ENCODE measurements at regions not wholly inside any gene's neighbourhood (a gene's known extent, or its start where the extent isn't known, plus 50 kb on each side); places are given as distances from the start of the nearest gene placed in this dataset.

DNA sequence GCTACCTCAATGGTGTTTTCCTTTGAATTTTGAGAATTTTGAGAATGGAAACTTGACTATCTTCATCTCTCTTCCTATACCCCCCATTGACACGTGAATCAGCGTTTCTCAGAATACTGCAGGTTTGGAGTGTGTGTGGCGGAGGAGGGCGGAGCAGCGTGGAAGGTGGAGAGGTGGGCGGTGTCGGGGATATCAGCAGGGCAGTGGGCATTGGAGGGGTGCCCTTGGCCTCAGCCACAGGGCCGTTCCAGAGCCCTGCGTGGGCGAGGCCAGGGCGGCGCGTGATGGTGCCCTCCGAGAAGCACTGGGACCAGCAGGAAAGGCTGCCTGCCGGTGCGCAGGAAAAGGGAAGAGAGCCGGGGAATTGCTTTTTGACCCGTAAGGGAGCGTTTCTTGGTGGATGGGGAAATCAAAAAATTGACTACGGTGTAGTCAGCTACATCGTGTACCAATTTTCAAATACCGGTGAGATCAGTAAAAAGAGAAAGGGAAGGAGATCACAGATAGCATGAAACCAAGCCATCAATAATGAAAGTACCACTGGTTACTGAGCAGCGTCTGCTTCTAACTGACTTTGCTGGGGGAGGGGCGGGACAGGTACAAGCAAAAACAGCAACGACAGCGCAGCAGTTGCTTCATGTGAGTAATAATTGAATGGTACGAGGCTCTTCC, 82.7 kb upstream of the DUSP22 start:
- no peak for DNase-seq

DNA sequence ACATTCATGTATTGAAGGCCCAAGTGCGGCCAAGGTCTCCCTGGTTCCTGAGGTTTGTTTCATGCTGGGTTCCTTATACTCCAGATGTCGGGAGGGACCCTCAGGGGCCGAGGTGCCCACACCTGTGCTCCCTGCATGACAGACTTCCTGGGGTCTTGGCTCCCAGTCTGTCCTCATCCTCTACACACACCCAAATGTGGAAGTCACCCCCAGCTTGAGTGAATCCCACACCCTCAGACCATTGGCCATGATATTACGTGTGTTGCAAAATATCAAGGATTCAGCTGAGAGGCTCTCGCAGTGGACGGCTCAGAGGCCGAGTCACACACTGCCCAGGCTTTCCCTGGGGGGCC, 82.2 kb upstream of the DUSP22 start:
- no peak for DNase-seq

DNA sequence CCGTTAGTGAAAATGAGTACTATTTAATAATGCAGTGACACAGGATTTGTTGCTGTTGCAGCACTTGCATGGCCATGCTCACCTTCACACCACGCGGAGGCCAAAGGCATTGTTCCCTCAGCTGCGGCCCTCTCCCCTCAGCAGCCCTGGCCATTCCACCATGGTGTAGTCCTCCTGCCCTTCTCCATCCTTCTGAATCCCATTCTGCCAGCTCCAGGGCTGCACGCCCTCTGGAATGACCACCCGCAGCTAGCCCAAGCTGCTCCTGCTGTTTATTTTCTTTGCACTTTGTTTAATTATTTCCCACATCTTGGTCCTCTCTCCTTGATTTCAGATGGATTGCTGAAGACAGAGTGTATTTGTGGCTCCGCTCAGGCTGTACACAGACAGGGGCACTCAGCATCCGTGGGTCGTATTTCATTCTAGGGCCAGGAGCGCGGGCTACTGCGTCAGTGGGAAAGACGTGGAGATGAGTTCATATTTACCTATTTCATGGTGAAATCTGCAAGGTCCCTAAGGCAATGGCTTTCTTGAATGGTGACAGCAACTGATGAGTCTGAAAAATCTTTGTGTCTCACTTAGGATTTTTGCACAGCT, 81.4 kb upstream of the DUSP22 start:
- DNase-seq = no peak

DNA sequence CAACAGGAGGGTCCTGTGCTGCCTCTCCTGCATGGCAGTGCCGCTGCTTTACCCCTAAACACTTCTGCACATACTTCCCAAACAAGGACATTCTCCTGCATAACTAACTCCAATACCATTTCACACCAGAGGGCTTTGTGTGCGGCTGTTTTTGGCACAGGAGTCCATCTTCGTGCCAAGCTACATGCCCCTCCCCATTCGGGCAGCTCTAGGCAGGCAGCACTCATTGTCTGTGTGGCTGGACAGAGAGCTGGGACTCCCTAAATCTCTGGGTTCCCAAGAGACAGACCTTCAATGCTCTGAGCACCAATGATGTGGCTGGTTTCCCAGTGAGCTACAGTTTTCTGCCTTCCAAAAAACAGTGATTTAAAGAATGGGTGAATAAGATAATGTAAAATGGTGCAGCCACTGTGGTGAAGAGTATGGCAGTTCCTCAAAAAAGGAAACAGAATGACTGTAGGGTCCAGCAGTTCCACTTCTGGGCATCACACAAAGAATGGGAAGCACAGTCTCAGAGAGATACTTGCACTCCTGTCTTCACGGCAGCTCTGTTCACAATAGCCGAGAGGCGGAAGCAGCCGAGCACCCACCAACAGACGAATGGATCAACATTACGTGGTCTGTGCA, 80.3 kb upstream of the DUSP22 start:
- peak in 2 of 58 donors; percentile 3 to 16 for DNase-seq

DNA sequence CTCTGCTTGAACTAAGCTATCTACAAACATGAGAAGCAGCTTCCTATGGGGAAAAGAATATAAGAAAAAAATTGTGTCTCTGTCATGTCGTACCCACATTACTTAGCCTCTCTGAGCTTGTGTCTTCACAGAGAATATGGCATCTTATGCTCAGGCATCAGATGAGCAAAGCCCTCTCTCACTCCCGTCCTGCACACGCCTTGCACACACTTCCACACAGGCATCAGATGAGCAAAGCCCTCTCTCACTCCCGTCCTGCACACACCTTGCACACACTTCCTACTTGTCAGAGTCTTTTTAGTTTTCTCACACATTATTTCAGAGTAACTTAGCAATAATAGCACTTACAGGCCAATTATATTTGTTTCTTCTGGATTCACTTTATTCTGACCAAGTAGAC, 79.0 kb upstream of the DUSP22 start:
- no peak for DNase-seq

DNA sequence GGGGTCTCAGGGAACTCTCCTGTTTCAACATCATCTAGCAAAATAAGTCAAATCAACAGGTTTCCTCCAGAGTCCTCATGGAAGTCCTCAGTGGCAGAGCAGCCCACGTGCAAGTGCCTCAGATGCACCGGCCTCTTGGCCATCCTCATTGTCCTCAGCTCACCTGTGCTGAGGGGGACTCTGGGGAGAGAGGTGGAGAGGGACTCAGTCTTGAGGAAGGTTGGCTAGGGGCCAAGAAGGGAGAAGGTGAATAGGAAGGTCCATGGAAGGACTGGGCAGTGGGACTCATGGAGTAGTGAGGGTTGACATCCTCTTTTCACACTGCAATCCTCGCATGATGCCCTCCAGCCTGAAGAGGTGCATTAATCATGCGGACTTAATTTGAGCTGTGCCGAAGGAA, 77.9 kb upstream of the DUSP22 start:
- no peak for DNase-seq

DNA sequence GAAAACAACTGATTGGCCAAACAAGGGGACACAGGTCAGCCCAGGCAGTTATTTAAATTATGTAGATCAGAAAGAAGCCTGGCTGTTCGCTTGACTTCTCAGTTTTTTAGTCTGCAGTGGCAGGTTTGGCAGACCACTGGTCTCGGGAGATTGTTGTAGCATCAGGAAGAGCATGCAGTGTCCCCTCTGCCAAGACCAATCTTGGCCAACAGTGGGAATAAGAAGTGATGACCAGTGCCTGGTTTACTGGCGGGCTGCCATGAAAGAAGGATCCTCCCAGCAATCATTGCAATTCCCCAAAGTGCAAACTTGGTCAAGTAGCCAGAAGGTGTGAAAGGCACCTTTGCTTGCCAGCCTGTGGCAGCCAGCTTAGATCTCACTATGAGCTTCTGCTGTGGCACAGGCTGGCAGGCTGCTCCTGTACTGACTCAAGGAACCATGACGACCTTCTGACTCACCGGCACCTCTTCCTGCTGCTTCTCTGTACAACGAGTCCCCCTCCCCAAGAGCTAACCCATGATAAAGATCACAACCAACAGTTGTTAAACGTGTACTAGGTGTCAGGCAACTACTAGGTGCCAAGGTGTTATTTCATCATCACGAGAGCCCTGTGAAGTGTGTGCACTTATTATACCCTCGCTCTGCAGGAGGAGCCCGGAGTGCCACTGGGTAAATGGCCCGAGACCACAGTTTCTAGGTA, 76.8 kb upstream of the DUSP22 start:
- no peak for DNase-seq

DNA sequence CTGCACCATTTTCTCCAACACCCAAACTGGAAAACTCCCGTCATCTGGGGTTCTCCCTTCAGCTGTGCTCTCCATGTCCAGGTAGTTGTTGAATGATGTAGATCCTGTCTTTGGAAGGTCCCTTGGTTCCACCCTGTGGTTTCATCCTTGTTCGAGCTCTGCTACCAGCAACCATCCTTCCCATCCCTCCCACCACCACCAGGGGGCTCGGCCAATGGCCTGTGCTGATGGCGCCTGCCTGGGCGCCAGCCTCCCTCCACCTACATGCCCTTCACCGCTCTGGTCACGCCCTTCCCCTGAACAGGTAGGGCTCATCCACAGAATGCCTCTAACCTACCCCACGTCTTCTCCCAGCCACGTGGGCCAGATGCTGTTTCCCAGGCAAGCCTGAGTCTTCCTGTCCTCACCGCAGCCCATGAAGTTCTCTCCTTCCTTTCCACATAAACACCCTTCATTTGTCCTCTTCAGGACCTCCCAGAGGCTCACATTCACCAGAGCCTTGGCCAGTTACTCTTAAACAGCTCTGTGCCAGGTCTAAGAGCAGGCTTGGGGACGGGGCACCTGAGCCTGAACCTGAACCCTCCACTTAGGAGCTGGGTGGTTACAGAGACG, 75.1 kb upstream of the DUSP22 start:
- DNase-seq = no peak

DNA sequence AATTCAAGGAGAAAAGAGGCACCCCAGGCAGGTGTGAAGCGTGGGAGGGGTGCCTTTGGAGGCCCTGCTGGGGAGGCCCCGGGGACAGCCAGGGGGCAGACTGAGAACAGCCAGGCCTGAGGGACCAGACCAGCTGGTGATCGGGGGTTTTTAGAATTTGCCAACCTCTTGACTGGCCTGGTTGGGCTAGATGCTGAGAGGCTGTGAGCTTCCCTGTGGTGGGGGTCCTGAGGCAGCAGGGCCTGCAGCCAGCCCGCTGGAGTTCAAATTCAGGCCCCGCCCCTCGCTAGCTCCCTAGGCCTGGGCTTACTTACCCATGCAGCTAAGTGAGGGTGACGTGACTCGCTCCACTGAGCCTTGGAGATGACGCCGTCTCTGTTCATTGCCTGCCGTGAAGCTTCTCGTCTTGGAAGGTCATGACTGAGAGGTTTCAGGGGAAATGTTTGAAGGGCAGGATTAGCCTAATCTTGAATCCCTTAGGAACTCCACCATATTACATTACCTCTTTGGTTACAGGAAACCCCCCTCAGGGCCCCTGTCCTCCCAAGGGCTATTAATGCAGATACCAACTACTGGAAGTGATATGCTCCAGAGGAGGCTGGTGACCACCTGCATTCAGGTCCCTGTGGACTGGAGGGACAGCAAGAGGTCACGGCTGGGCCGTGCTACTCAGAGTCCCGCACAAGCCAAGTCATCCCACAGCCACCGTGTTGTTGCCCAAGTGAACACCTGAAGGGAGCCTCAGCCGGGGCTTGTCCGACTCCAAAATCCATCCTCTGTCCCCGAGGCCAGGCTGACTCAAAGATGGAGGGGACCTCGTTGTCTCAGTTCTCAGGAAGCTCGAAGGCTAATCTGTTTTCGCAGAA, 73.9 kb upstream of the DUSP22 start:
- DNase-seq = no peak

DNA sequence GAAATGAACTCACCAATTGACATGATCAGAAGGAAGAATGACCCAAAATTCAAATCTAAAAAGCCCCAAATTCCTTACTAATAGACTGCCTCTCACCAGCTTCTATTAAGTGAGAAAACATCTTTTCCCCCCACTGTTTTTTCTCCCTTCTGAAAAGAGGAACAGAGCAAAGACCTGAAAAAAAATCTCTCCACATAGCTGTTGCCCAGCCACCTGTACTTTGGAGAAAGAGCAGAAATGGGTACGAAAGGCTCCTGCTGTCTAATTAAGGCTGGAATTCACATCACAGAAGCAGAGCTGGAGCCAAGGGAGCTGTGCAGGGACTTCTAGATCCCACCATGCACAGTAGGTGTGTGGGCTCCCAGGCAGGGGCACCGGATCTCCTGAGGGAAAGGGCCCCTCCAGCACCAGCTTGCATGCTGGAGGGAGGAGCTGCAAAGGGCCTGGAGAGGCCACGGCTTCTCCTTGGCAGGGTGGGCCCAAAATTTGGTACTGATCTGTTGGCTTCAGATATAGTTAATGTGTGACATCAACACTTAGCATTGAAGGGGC, 73.2 kb upstream of the DUSP22 start:
- DNase-seq = no peak

DNA sequence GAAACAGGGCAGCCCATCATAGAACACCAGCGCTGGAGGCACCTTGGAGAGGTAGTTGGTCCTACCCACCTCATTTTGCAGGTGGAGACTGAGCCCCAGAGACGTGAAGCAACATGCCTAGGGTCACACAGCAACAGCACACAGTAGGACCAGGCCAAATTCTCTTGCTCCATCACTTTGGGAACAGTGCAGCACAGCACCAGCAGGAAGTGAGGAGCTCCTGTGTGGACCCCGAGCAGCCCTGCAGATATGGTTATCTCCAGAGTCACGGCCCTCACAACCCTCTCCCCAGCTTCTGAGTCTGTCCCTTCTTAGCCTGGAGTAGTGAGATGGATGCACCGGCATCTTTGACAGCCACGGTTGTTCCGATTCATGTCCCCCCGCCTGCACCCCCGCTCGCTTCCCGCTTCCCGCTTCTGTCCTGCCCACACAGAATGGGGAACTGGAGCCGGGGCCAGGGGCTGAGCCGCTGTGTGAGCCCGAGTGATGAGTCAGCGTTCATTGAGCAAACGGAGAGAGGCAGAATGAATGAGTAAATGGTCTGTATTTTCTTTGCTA, 72.6 kb upstream of the DUSP22 start:
- peak in 19 of 58 donors; percentile 3 to 55 (median 20) for DNase-seq

DNA sequence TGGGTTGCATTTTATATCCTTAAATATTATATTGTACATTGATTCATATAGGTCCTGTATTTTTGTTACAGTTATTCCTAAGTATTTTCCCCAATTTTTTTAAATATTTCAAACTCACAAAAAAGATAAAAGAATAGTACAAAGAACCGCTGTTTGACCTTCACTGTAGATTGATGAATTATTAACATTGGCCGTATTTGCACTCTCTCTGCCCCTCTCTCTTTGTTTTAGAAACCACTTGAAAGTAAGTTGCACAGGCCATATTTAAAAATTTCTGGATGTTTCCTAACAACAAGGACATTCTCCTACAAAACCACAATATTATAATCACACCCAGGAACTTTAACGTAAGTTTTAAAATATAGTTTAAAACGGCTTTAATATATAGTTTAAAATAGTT, 72.0 kb upstream of the DUSP22 start:
- DNase-seq = no peak

DNA sequence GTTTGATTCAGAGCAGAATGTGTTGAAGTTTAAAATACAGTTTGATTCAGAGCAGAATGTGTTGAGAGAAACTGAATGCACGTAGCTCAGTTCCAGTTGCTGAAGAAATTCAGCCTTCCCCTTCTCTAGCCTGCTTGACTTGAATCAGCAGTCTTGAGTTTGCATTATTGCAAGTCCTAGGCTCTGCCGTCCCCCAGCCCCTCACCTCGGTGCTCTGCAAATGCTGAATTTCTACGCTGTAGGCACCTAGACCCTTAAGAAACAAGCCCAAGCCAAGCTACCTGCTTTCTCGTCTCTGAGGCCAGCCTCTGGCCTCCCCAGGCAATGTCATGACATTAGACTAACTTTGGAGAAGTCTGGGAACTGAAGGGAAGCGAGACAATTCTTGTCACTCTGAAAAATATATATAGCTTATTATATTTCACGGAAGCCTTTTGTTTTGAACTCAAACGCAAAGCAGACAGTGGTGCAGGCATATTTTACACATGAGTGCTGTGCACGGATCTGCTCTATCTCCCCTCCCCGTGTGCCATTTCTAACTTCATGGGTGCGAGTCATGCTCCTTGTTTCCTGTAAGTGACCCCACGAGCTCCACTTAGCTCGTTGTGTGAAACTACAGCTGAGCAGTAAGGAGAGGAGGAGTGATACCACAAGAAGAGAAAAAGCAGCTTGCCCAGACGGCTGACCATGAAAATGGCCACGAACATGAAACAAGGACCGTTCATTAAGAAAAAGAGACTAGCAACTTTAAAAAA, 71.4 kb upstream of the DUSP22 start:
- no peak for DNase-seq

DNA sequence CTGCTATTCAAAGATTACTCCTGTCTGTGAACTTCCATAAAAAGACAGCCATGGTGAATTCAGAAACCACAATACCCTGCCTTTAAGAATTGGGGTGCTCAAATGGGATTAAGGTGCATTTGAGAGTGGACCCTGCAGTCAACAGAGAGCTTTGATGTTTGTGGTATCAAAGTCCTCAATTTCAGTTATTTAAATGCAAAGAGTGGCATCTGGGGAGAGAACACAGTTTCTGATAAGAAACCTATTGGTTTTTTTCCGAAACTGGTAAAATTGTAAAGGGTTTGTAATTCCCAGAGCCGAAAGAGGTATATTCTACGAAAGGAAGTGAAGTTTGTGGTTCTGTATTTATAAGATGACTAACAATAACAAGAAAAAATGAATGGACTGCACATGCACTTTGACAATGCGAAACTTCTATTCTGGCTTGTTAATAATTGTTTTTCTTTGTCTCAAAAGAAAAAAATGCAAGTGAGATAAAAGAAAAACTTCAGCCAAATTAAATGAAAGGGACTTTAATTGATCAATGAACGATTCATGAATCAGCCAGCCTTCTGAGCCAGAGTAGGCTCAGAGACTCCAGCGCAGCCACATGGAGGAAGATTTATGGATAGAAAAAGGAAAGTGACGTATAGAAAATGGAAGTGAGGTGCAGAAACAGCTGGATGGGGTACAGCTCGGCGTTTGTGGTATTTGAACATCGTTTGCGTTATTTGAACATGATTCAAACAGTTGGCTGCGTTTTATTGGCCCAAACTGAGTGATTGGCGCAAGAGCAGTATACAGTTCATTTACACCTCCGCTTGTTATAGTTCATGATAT, 70.5 kb upstream of the DUSP22 start:
- no peak for DNase-seq

DNA sequence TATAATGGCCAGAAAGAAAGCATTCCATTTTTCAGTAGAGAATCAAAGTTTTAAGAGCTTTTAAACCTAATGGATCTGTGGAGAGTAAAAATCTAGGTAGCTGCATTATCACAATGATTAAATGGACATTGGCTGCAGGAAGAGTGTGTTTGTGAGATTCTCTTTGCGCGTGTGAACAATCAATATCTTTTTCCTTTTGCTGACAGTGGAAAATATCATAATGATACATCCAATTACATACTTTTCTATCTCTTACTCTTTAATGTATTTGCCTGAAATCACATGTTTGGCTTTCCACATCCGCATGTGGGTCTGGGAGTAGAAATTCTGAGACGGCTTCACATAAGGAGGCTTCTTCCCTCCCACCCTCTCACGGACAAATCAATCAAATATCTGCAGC, 69.8 kb upstream of the DUSP22 start:
- DNase-seq = no peak

DNA sequence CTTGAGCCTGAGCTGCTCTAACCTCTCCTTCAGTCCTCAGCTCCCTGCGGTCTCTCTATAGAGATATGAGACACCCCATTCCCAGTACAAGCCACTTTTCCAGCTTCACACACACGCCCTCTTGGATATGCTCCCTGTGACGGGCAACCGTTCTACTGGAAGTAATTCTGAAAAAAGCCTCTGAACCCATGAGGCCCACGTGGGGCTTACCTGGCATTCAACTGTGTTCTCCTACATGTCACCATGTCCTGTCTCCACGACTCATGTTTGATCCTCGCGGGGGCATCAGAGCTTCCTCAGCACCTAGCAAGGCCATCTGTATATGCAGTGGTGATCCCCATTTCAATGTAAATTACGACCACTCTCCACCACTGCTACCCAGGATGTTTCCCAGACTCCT, 69.2 kb upstream of the DUSP22 start:
- no peak for DNase-seq

DNA sequence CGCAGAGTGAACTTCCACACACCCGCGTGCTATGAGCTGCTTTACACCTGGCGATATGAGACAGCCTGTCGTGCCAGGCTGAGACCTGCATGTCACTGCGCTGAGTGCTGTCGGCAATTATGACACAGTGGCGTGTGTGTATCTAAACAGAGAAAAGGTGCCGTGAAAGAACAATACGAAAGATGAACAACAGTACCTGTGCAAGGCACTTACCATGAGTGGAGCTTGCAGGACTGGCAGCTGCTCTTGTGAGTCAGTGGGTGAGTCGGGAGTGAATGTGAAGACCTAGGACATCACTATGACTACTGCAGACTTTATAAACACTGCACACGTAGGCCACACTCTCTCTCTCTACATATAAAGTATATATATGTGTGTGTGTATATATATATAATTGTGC, 68.5 kb upstream of the DUSP22 start:
- no peak for DNase-seq

DNA sequence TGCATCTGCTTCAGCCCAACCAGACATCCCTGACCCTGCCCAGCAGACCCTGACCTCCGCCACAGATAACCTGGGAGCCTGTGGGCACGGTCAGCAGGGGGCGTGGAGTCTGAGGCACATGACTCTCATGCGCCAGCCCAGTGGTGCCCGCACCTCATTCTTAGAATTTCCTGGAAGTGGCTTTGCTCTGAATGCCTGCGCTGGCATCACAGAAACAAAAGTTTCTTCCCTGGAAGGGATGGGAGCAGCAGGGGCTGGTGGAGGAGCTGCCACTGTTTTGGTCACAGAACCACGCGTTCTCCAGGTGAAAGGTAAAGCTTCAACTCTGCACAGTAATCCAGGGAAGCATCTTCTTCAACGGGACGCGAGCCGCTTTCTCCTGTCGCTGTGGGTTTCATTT, 67.9 kb upstream of the DUSP22 start:
- no peak for DNase-seq
